ENCODE measurements at regions not wholly inside any gene's neighbourhood (a gene's known extent, or its start where the extent isn't known, plus 50 kb on each side); places are given as distances from the start of the nearest gene placed in this dataset.

DNA sequence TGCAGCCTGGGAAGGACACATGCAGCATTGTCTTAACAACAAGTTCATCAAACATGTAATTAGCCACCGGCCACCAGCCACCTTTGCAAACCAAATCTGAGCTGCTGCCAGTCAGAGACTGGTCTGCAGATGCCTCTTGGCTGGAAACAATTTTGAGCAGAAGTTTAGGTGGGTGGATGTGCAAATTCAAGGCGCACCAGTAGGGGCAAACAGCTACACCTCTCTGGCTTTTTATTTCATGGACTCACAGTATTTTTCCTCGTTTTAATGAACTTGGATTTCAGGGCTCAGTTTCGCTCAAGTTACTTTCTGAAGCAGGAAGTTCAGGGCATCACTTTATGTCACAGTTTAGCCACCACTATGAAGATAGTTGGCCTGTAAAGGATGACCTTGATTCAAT is 94.3 kb downstream of the OTX2 start:
- no peaks in the 10 kb centered on the region for H3K9me1 ChIP-seq (replicated peaks; ENCODE audit: control insufficient read depth, extremely low read depth, insufficient read depth, low read length)
- H4K20me1 ChIP-seq (replicated peaks; ENCODE audit: control insufficient read depth, extremely low read depth, insufficient read depth, low read length) = no peaks in the 10 kb centered on the region
- no peak overlapping the region for H3K9ac ChIP-seq (replicated peaks; ENCODE audit: extremely low read depth, insufficient read depth, low read length)
- no peak for DNase-seq (ENCODE audit: low read depth, low spot score)
- H3K27ac ChIP-seq (ENCODE audit: insufficient read depth, low read depth, low read length) = no peak overlapping the region
- POLR2A ChIA-PET = no interaction called here
- no peaks in the 10 kb centered on the region for H3K27me3 ChIP-seq (ENCODE audit: control insufficient read depth in 2 of 2, insufficient read depth in 2 of 2, low read length in 2 of 2)
- no peak overlapping the region for H2AFZ ChIP-seq (ENCODE audit: low read depth, low read length)
- TF ChIP-seq POLR2A (IDR thresholded peaks at IDR 0.05; ENCODE audit: low read depth, low read length) (no peak), JUN (IDR thresholded peaks at IDR 0.05; ENCODE audit: borderline replicate concordance, insufficient read depth, insufficient read length, low read depth) (no peak), FOS (IDR thresholded peaks at IDR 0.05; ENCODE audit: borderline replicate concordance, insufficient read depth, low read length) (no peak), GATA2 (IDR thresholded peaks at IDR 0.05; ENCODE audit: insufficient read depth, insufficient read length, low read depth, low read length) (no peak), EZH2 (IDR thresholded peaks at IDR 0.05; ENCODE audit: borderline replicate concordance, low read depth, low read length, severe bottlenecking) (no peak), MYC (IDR thresholded peaks at IDR 0.05; ENCODE audit: low read depth, low read length) (no peak), POLR2AphosphoS5 (IDR thresholded peaks at IDR 0.05; ENCODE audit: insufficient read depth, low read depth, low read length) (no peak)
- TF ChIP-seq, protein P1, sequence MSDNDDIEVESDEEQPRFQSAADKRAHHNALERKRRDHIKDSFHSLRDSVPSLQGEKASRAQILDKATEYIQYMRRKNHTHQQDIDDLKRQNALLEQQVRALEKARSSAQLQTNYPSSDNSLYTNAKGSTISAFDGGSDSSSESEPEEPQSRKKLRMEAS (IDR thresholded peaks at IDR 0.05; ENCODE audit: insufficient read depth, insufficient read length) = no peak
- TF ChIP-seq, protein P2, sequence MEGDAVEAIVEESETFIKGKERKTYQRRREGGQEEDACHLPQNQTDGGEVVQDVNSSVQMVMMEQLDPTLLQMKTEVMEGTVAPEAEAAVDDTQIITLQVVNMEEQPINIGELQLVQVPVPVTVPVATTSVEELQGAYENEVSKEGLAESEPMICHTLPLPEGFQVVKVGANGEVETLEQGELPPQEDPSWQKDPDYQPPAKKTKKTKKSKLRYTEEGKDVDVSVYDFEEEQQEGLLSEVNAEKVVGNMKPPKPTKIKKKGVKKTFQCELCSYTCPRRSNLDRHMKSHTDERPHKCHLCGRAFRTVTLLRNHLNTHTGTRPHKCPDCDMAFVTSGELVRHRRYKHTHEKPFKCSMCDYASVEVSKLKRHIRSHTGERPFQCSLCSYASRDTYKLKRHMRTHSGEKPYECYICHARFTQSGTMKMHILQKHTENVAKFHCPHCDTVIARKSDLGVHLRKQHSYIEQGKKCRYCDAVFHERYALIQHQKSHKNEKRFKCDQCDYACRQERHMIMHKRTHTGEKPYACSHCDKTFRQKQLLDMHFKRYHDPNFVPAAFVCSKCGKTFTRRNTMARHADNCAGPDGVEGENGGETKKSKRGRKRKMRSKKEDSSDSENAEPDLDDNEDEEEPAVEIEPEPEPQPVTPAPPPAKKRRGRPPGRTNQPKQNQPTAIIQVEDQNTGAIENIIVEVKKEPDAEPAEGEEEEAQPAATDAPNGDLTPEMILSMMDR (IDR thresholded peaks at IDR 0.05; ENCODE audit: extremely low read depth in 1 of 2, insufficient read depth in 1 of 2, low read depth in 1 of 2, low read length in 2 of 2) = no peak
- H3K79me2 ChIP-seq (ENCODE audit: control insufficient read depth, insufficient read depth, low read length) = no peaks in the 10 kb centered on the region
- no peak for FAIRE-seq
- BruUV-seq (replicated peaks) = no TSS peak
- dilution Hi-C loops (cut with MboI; ENCODE audit: extremely low pct_ligation_motif_present, low sequenced_read_pairs) = no loop called here
- no peaks in the 10 kb centered on the region for H3K36me3 ChIP-seq (ENCODE audit: control insufficient read depth in 2 of 2, extremely low read depth in 1 of 2, insufficient read depth in 2 of 2, low read length in 2 of 2)
- H3K4me1 ChIP-seq (ENCODE audit: control insufficient read depth, extremely low read depth, insufficient read depth, low read length) = no peaks in the 10 kb centered on the region
- H3K4me2 ChIP-seq (ENCODE audit: insufficient read depth, low read length) = no peak overlapping the region
- H3K9me3 ChIP-seq (replicated peaks; ENCODE audit: control insufficient read depth, insufficient read depth, low read length) = no peaks in the 10 kb centered on the region
- CTCF ChIA-PET = no interaction called here
- no peak overlapping the region for H3K4me3 ChIP-seq (replicated peaks in 1 of 3; ENCODE audit: insufficient read depth in 1 of 3, low read depth in 1 of 3, low read length in 3 of 3)
- intact Hi-C loops (cut with micrococcal nuclease) = no loop called here
